GM23338 (cell line): ENCODE measurements at regions not wholly inside any gene's neighbourhood (a gene's known extent, or its start where the extent isn't known, plus 50 kb on each side); places are given as distances from the start of the nearest gene placed in this dataset.

Source experiments
- ATAC-seq: fragments of 200-7000 bp; cut with Tn5 transposase; 3 replicates; pipeline ENCODE4 v1.9.1; 2020
- DNase-seq: peaks from one replicate; pipeline ENCODE4 v3.0.0-alpha.2; 2015; ENCODE audit warnings: low spot score
- H2AFZ ChIP-seq: fragments of 200-600 bp; sonication (generic); 2 replicates; pipeline ENCODE4 v1.8.0; 2016; ENCODE audit warnings: antibody characterized with exemption, mild to moderate bottlenecking, moderate library complexity
- H3F3A ChIP-seq: fragments of 200-600 bp; sonication (generic); replicated peaks from 2 replicates; pipeline ENCODE4 v1.8.0; 2017; ENCODE audit warnings: antibody characterized with exemption, mixed run types, low read depth
- H3K27ac ChIP-seq: fragments of 200-600 bp; sonication (generic); 2 replicates; pipeline ENCODE4 v1.6.1; 2016; ENCODE audit warnings: low read depth
- H3K27me3 ChIP-seq: fragments of 200-600 bp; sonication (generic); 2 replicates; pipeline ENCODE4 v1.8.0; 2016; ENCODE audit warnings: mild to moderate bottlenecking, mixed run types, moderate library complexity; ENCODE audit not compliant: insufficient read depth
- H3K36me3 ChIP-seq: fragments of 200-600 bp; sonication (generic); 2 replicates; pipeline ENCODE4 v1.8.0; 2016; ENCODE audit warnings: mild to moderate bottlenecking; ENCODE audit not compliant: insufficient read depth
- H3K4me1 ChIP-seq: fragments of 200-600 bp; sonication (generic); 2 replicates; pipeline ENCODE4 v1.8.0; 2016; ENCODE audit warnings: mild to moderate bottlenecking, moderate library complexity; ENCODE audit not compliant: insufficient read depth
- H3K4me2 ChIP-seq: fragments of 200-600 bp; sonication (generic); 2 replicates; pipeline ENCODE4 v1.7.1; 2017; ENCODE audit warnings: mixed run types
- H3K4me3 ChIP-seq: fragments of 200-600 bp; sonication (generic); 2 replicates; pipeline ENCODE4 v1.6.1; 2016; ENCODE audit warnings: mixed run types
- H3K79me2 ChIP-seq: fragments of 200-600 bp; sonication (generic); replicated peaks from 2 replicates; pipeline ENCODE4 v1.8.0; 2017; ENCODE audit warnings: mild to moderate bottlenecking; ENCODE audit not compliant: insufficient read depth
- H3K9me2 ChIP-seq: fragments of 200-600 bp; sonication (generic); 2 replicates; pipeline ENCODE4 v1.8.0; 2017; ENCODE audit not compliant: insufficient read depth
- H4K20me1 ChIP-seq: fragments of 200-600 bp; sonication (generic); replicated peaks from 2 replicates; pipeline ENCODE4 v1.8.0; 2017; ENCODE audit warnings: mild to moderate bottlenecking; ENCODE audit not compliant: insufficient read depth
- H3K27ac Mint-ChIP-seq: 2 replicates; pipeline ENCODE4 v1.8.0; 2020; ENCODE audit warnings: inconsistent platforms, mild to moderate bottlenecking, moderate library complexity, mixed read lengths
- H3K27me3 Mint-ChIP-seq: 3 replicates; pipeline ENCODE4 v1.8.0; 2022; ENCODE audit warnings: low read depth, mild to moderate bottlenecking, moderate library complexity, mixed read lengths, inconsistent platforms; ENCODE audit not compliant: insufficient read depth, poor library complexity
- H3K36me3 Mint-ChIP-seq: 3 replicates; pipeline ENCODE4 v1.8.0; 2021; ENCODE audit warnings: low read depth, mild to moderate bottlenecking, inconsistent platforms, moderate library complexity, mixed read lengths
- H3K4me1 Mint-ChIP-seq: 3 replicates; pipeline ENCODE4 v1.8.0; 2020; ENCODE audit warnings: mild to moderate bottlenecking, inconsistent platforms, mixed read lengths
- H3K4me3 Mint-ChIP-seq: 3 replicates; pipeline ENCODE4 v1.8.0; 2021; ENCODE audit warnings: moderate library complexity, mild to moderate bottlenecking, inconsistent platforms, mixed read lengths
- H3K9me3 Mint-ChIP-seq: 3 replicates; pipeline ENCODE4 v1.8.0; 2020; ENCODE audit warnings: moderate library complexity, mild to moderate bottlenecking, inconsistent platforms, mixed read lengths
- CREB1 ChIP-seq: fragments of 250-450 bp; sonication (Bioruptor Pico); IDR thresholded peaks from 2 replicates; pipeline ENCODE4 v1.5.0; 2020; ENCODE audit warnings: low read depth, mild to moderate bottlenecking, moderate library complexity
- CTCF ChIP-seq, 2 experiments: fragments of 200-600 bp in 1 of 2; sonication (generic) in 1 of 2; conservative IDR thresholded peaks; 2 replicates each; pipeline versions ENCODE4 v1.5.1 to v1.6.1; 2016 to 2017; ENCODE audit warnings: antibody characterized with exemption in 2 of 2, low read depth in 2 of 2, mild to moderate bottlenecking in 2 of 2, moderate library complexity in 1 of 2
- EZH2 ChIP-seq: fragments of 200-600 bp; sonication (generic); IDR thresholded peaks from one replicate; pipeline ENCODE4 v1.8.0; 2017; ENCODE audit warnings: antibody characterized with exemption, mild to moderate bottlenecking, low read depth; ENCODE audit not compliant: unreplicated experiment
- EZH2phosphoT487 ChIP-seq: fragments of 200-600 bp; sonication (generic); IDR thresholded peaks from one replicate; pipeline ENCODE4 v1.8.1; 2018; ENCODE audit warnings: antibody characterized with exemption; ENCODE audit not compliant: unreplicated experiment
- JUNB ChIP-seq: IDR thresholded peaks from one replicate; pipeline ENCODE4 v1.6.1; 2016; ENCODE audit warnings: antibody characterized with exemption; ENCODE audit not compliant: unreplicated experiment
- NANOG ChIP-seq: IDR thresholded peaks from 2 replicates; pipeline ENCODE4 v1.6.1; 2016; ENCODE audit warnings: antibody characterized with exemption, borderline replicate concordance
- POLR2AphosphoS5 ChIP-seq: IDR thresholded peaks from 2 replicates; pipeline ENCODE4 v1.6.1; 2016; ENCODE audit warnings: antibody characterized with exemption, low read depth
- REST ChIP-seq: IDR thresholded peaks from one replicate; pipeline ENCODE4 v1.6.1; 2018; ENCODE audit warnings: antibody characterized with exemption; ENCODE audit not compliant: unreplicated experiment
- STAT1 ChIP-seq: IDR thresholded peaks from one replicate; pipeline ENCODE4 v1.6.1; 2016; ENCODE audit warnings: antibody characterized with exemption; ENCODE audit not compliant: unreplicated experiment
- ZNF114 ChIP-seq: fragments of 250-450 bp; sonication (Bioruptor Pico); IDR thresholded peaks from 2 replicates; pipeline ENCODE4 v1.5.0; 2020; ENCODE audit warnings: mild to moderate bottlenecking, moderate library complexity
- ZNF331 ChIP-seq: fragments of 250-450 bp; sonication (Bioruptor Pico); IDR thresholded peaks from 2 replicates; pipeline ENCODE4 v1.5.0; 2020; ENCODE audit warnings: low read depth, mild to moderate bottlenecking, moderate library complexity
- ZNF462 ChIP-seq: fragments of 250-450 bp; sonication (Bioruptor Pico); IDR thresholded peaks from 2 replicates; pipeline ENCODE4 v1.5.0; 2020; ENCODE audit warnings: mild to moderate bottlenecking, moderate library complexity
- TF ChIP-seq, protein P1 (sequence below): IDR thresholded peaks from 2 replicates; pipeline ENCODE4 v1.6.1; 2016; ENCODE audit warnings: antibody characterized with exemption

GRCh38 chr4:128386761-128387599 is 99.4 kb upstream of the PGRMC2 start:
- H3K27ac ChIP-seq, result no peak overlapping the region
- Mint-ChIP-seq H3K9me3 (no peaks in the 10 kb centered on the region), H3K4me1 (peaks cover 22% of the 10 kb centered on the region), H3K27me3 (no peaks in the 10 kb centered on the region), H3K4me3 (no peak overlapping the region), H3K36me3 (no peaks in the 10 kb centered on the region), H3K27ac (no peak overlapping the region)
- no peaks in the 10 kb centered on the region for H3K27me3 ChIP-seq
- no peaks in the 10 kb centered on the region for H3K36me3 ChIP-seq
- H3K79me2 ChIP-seq, result no peaks in the 10 kb centered on the region
- DNase-seq, result no peak
- peaks cover 16% of the 10 kb centered on the region for H3K4me1 ChIP-seq
- no peaks in the 10 kb centered on the region for H3K9me2 ChIP-seq
- no peak overlapping the region for H3K4me2 ChIP-seq
- no peak for TF ChIP-seq ZNF114
- TF ChIP-seq STAT1, result no peak
- no peak for TF ChIP-seq EZH2phosphoT487
- no peak for TF ChIP-seq REST
- no peak for TF ChIP-seq ZNF331 (CRISPR knock-in tag)
- no peak for TF ChIP-seq POLR2AphosphoS5
- no peak for TF ChIP-seq CREB1 (CRISPR knock-in tag)
- no peak for TF ChIP-seq CTCF (conservative IDR thresholded peaks at IDR 0.05; ENCODE audit: low read depth in 2 of 2)
- no peak for TF ChIP-seq EZH2
- TF ChIP-seq, protein P1, sequence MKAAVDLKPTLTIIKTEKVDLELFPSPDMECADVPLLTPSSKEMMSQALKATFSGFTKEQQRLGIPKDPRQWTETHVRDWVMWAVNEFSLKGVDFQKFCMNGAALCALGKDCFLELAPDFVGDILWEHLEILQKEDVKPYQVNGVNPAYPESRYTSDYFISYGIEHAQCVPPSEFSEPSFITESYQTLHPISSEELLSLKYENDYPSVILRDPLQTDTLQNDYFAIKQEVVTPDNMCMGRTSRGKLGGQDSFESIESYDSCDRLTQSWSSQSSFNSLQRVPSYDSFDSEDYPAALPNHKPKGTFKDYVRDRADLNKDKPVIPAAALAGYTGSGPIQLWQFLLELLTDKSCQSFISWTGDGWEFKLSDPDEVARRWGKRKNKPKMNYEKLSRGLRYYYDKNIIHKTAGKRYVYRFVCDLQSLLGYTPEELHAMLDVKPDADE, result no peak
- no peak for TF ChIP-seq NANOG
- no peak for TF ChIP-seq ZNF462 (CRISPR knock-in tag)
- no peak for TF ChIP-seq JUNB
- no peak overlapping the region for H2AFZ ChIP-seq
- H3K4me3 ChIP-seq, result no peak overlapping the region
- ATAC-seq, result no peak; the same call in 2 of the 3 replicates
- H3F3A ChIP-seq, result no peaks in the 10 kb centered on the region
- no peaks in the 10 kb centered on the region for H4K20me1 ChIP-seq
